A549 (cell line): ENCODE measurements at regions not wholly inside any gene's neighbourhood (a gene's known extent, or its start where the extent isn't known, plus 50 kb on each side); places are given as distances from the start of the nearest gene placed in this dataset.

ENCODE experiments used
- BHLHE40 ChIP-seq: IDR thresholded peaks from 2 replicates; pipeline ENCODE4 v1.6.1; 2012; ENCODE audit warnings: low read depth, low read length, inconsistent platforms
- CHD2 ChIP-seq: fragments of 150-350 bp; IDR thresholded peaks from 2 replicates; pipeline ENCODE4 v1.6.1; 2014; ENCODE audit warnings: low read length; ENCODE audit not compliant: partially characterized antibody
- CTCF ChIP-seq: fragments of >200 bp; sonication (Bioruptor Twin); formaldehyde crosslinking; IDR thresholded peaks from 3 replicates; pipeline ENCODE4 v1.5.1; 2016
- FOSL2 ChIP-seq, 2 experiments: fragments of 450-650 bp in 1 of 2; fragments of >200 bp in 1 of 2; sonication (Bioruptor Twin) in 1 of 2; formaldehyde crosslinking; IDR thresholded peaks; 2 replicates each; pipeline versions ENCODE4 v1.5.0 to v1.6.1; 2016 to 2020; ENCODE audit warnings: mild to moderate bottlenecking in 1 of 2, moderate library complexity in 1 of 2
- HDAC2 ChIP-seq: fragments of 200-600 bp; sonication (generic); IDR thresholded peaks from 2 replicates; pipeline ENCODE4 v1.6.1; 2016
- JUN ChIP-seq, 2 experiments: fragments of >200 bp; sonication (Bioruptor Twin); formaldehyde crosslinking; IDR thresholded peaks; 2 replicates in 1 of 2; 3 replicates in 1 of 2; pipeline ENCODE4 v1.6.1; 2016 to 2017
- MYC ChIP-seq: IDR thresholded peaks from 2 replicates; pipeline ENCODE4 v1.6.1; 2012; ENCODE audit warnings: mild to moderate bottlenecking, inconsistent platforms, low read length, improper control_type of control experiment, borderline replicate concordance
- POLR2A ChIP-seq: IDR thresholded peaks from 2 replicates; pipeline ENCODE4 v1.6.1; 2012; ENCODE audit warnings: mild to moderate bottlenecking, low read length
- RAD21 ChIP-seq, 2 experiments: fragments of >200 bp in 1 of 2; sonication (Bioruptor Twin) in 1 of 2; formaldehyde crosslinking in 1 of 2; IDR thresholded peaks in 1 of 2; conservative IDR thresholded peaks in 1 of 2; 2 replicates in 1 of 2; 3 replicates in 1 of 2; pipeline ENCODE4 v1.6.1; 2012 to 2018; ENCODE audit warnings: inconsistent platforms in 1 of 2
- RFX5 ChIP-seq: fragments of 450-650 bp; IDR thresholded peaks from 2 replicates; pipeline ENCODE4 v1.7.1; 2014; ENCODE audit warnings: antibody characterized with exemption, mild to moderate bottlenecking, moderate library complexity
- TF ChIP-seq, protein P1 (sequence below): fragments of 200-600 bp; sonication (generic); IDR thresholded peaks from 2 replicates; pipeline ENCODE4 v1.6.1; 2016; ENCODE audit warnings: antibody characterized with exemption, mild to moderate bottlenecking, moderate library complexity

GRCh38 chr5:91976451-91976850, 593.3 kb upstream of the ARRDC3 start:
- TF ChIP-seq CTCF = no peak
- no peak for TF ChIP-seq BHLHE40
- TF ChIP-seq RAD21 (conservative IDR thresholded peaks at IDR 0.05 in 1 of 2, IDR thresholded peaks at IDR 0.05 in 1 of 2) = no peak
- no peak for TF ChIP-seq RFX5
- no peak for TF ChIP-seq POLR2A
- no peak for TF ChIP-seq MYC
- TF ChIP-seq HDAC2 = no peak
- no peak for TF ChIP-seq FOSL2 (IDR thresholded peaks at IDR 0.05)
- no peak for TF ChIP-seq FOSL2 (CRISPR knock-in tag; IDR thresholded peaks at IDR 0.05)
- TF ChIP-seq, protein P1, sequence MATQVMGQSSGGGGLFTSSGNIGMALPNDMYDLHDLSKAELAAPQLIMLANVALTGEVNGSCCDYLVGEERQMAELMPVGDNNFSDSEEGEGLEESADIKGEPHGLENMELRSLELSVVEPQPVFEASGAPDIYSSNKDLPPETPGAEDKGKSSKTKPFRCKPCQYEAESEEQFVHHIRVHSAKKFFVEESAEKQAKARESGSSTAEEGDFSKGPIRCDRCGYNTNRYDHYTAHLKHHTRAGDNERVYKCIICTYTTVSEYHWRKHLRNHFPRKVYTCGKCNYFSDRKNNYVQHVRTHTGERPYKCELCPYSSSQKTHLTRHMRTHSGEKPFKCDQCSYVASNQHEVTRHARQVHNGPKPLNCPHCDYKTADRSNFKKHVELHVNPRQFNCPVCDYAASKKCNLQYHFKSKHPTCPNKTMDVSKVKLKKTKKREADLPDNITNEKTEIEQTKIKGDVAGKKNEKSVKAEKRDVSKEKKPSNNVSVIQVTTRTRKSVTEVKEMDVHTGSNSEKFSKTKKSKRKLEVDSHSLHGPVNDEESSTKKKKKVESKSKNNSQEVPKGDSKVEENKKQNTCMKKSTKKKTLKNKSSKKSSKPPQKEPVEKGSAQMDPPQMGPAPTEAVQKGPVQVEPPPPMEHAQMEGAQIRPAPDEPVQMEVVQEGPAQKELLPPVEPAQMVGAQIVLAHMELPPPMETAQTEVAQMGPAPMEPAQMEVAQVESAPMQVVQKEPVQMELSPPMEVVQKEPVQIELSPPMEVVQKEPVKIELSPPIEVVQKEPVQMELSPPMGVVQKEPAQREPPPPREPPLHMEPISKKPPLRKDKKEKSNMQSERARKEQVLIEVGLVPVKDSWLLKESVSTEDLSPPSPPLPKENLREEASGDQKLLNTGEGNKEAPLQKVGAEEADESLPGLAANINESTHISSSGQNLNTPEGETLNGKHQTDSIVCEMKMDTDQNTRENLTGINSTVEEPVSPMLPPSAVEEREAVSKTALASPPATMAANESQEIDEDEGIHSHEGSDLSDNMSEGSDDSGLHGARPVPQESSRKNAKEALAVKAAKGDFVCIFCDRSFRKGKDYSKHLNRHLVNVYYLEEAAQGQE = no peak
- no peak for TF ChIP-seq JUN (IDR thresholded peaks at IDR 0.05)
- no peak for TF ChIP-seq CHD2
